ENCODE measurements at regions not wholly inside any gene's neighbourhood (a gene's known extent, or its start where the extent isn't known, plus 50 kb on each side); places are given as distances from the start of the nearest gene placed in this dataset.

GRCh38 chr5:133789428-133789827 is 177.1 kb upstream of the FSTL4 start:
- no peaks in the 10 kb centered on the region for H4K20me1 ChIP-seq (ENCODE audit: low read length)
- no peaks in the 10 kb centered on the region for H3K79me2 ChIP-seq (ENCODE audit: low read length)
- no TSS peak for BruUV-seq (replicated peaks)
- H3K4me3 ChIP-seq (ENCODE audit: low read length) = no peak overlapping the region
- ChIA-PET POLR2A (ENCODE audit: unreplicated experiment) (no interaction called here), CTCF (no interaction called here)
- H3K4me2 ChIP-seq (ENCODE audit: low read length) = no peak overlapping the region
- no peaks in the 10 kb centered on the region for H3K36me3 ChIP-seq (ENCODE audit: low read depth, low read length)
- TF ChIP-seq EZH2phosphoT487 (IDR thresholded peaks at IDR 0.05; ENCODE audit: borderline replicate concordance, low read length) (no peak), EZH2 (IDR thresholded peaks at IDR 0.05; ENCODE audit: low read length, unreplicated experiment) (no peak), CTCF (conservative IDR thresholded peaks at IDR 0.05; ENCODE audit: low read depth, low read length) (no peak)
- H3K9me3 ChIP-seq (ENCODE audit: low read length) = no peaks in the 10 kb centered on the region
- no peak overlapping the region for H2AFZ ChIP-seq (ENCODE audit: low read length)
- DNase-seq (no peak), ATAC-seq (no peak)
- no peaks in the 10 kb centered on the region for H3K4me1 ChIP-seq (ENCODE audit: insufficient read depth, low read length)
- no peaks in the 10 kb centered on the region for H3F3A ChIP-seq (ENCODE audit: low read length, unreplicated experiment)
- no peak overlapping the region for H3K27ac ChIP-seq (ENCODE audit: low read length)
- intact Hi-C loops (cut with micrococcal nuclease) = no loop called here
- H3K9ac ChIP-seq (ENCODE audit: low read length) = no peak overlapping the region
- H3K27me3 ChIP-seq (ENCODE audit: low read length) = no peaks in the 10 kb centered on the region
- H3K9me2 ChIP-seq (replicated peaks; ENCODE audit: low read length) = no peaks in the 10 kb centered on the region

- Histone ChIP-seq H3K9me2 (replicated peaks; ENCODE audit: low read length) (no peaks in the 10 kb centered on the region), H2AFZ (ENCODE audit: low read length) (no peak overlapping the region), H3F3A (ENCODE audit: low read length, unreplicated experiment) (no peaks in the 10 kb centered on the region), H3K4me2 (ENCODE audit: low read length) (no peak overlapping the region), H3K4me3 (ENCODE audit: low read length) (no peak overlapping the region), H3K79me2 (ENCODE audit: low read length) (no peaks in the 10 kb centered on the region), H4K20me1 (ENCODE audit: low read length) (no peaks in the 10 kb centered on the region), H3K36me3 (ENCODE audit: low read depth, low read length) (no peaks in the 10 kb centered on the region), H3K9me3 (ENCODE audit: low read length) (no peaks in the 10 kb centered on the region), H3K27me3 (ENCODE audit: low read length) (no peaks in the 10 kb centered on the region), H3K4me1 (ENCODE audit: insufficient read depth, low read length) (no peaks in the 10 kb centered on the region), H3K9ac (ENCODE audit: low read length) (no peak overlapping the region), H3K27ac (ENCODE audit: low read length) (no peak overlapping the region)
- CTCF ChIA-PET = no interaction called here
- ATAC-seq = no peak
- POLR2A ChIA-PET (ENCODE audit: unreplicated experiment) = no interaction called here
- TF ChIP-seq CTCF (conservative IDR thresholded peaks at IDR 0.05; ENCODE audit: low read depth, low read length) (no peak), EZH2phosphoT487 (IDR thresholded peaks at IDR 0.05; ENCODE audit: borderline replicate concordance, low read length) (no peak), EZH2 (IDR thresholded peaks at IDR 0.05; ENCODE audit: low read length, unreplicated experiment) (no peak)
- no peak for DNase-seq
- BruUV-seq (replicated peaks) = no TSS peak
- intact Hi-C loops (cut with micrococcal nuclease) = no loop called here
These were observed 175.8 kb upstream of the FSTL4 start for GRCh38 chr5:133788121-133788520.

GRCh38 chr5:133786420-133786819 is 174.1 kb upstream of the FSTL4 start:
- Histone ChIP-seq H3K79me2 (ENCODE audit: low read length) (no peaks in the 10 kb centered on the region), H4K20me1 (ENCODE audit: low read length) (no peaks in the 10 kb centered on the region), H3K27me3 (ENCODE audit: low read length) (no peaks in the 10 kb centered on the region), H3K9me2 (replicated peaks; ENCODE audit: low read length) (no peaks in the 10 kb centered on the region), H2AFZ (ENCODE audit: low read length) (no peak overlapping the region), H3K4me3 (ENCODE audit: low read length) (no peak overlapping the region), H3K9me3 (ENCODE audit: low read length) (no peaks in the 10 kb centered on the region), H3K36me3 (ENCODE audit: low read depth, low read length) (no peaks in the 10 kb centered on the region), H3K4me1 (ENCODE audit: insufficient read depth, low read length) (no peaks in the 10 kb centered on the region), H3K4me2 (ENCODE audit: low read length) (no peak overlapping the region), H3K9ac (ENCODE audit: low read length) (no peak overlapping the region), H3F3A (ENCODE audit: low read length, unreplicated experiment) (no peaks in the 10 kb centered on the region), H3K27ac (ENCODE audit: low read length) (no peak overlapping the region)
- intact Hi-C loops (cut with micrococcal nuclease) = no loop called here
- POLR2A ChIA-PET (ENCODE audit: unreplicated experiment) = no interaction called here
- CTCF ChIA-PET = no interaction called here
- ATAC-seq = no peak
- no peak for DNase-seq
- TF ChIP-seq EZH2phosphoT487 (IDR thresholded peaks at IDR 0.05; ENCODE audit: borderline replicate concordance, low read length) (no peak), EZH2 (IDR thresholded peaks at IDR 0.05; ENCODE audit: low read length, unreplicated experiment) (no peak), CTCF (conservative IDR thresholded peaks at IDR 0.05; ENCODE audit: low read depth, low read length) (no peak)
- BruUV-seq (replicated peaks) = no TSS peak

Data from PC-3 (cell line).